Hematopoietic multipotent progenitor cell (in vitro differentiated cells): ENCODE measurements at regions not wholly inside any gene's neighbourhood (a gene's known extent, or its start where the extent isn't known, plus 50 kb on each side); places are given as distances from the start of the nearest gene placed in this dataset.
"Not testable (repeated sequence)": the region's sequence is repeated elsewhere in the genome, so short reads cannot be mapped to it uniquely, and the experiment has no call there.

Experiments
- DNase-seq, 3 donors: peaks; one replicate each; pipeline ENCODE4 v3.0.0-alpha.2; 2011 to 2015; ENCODE audit warnings: low read depth in 2 of 3, low spot score in 2 of 3

DNA sequence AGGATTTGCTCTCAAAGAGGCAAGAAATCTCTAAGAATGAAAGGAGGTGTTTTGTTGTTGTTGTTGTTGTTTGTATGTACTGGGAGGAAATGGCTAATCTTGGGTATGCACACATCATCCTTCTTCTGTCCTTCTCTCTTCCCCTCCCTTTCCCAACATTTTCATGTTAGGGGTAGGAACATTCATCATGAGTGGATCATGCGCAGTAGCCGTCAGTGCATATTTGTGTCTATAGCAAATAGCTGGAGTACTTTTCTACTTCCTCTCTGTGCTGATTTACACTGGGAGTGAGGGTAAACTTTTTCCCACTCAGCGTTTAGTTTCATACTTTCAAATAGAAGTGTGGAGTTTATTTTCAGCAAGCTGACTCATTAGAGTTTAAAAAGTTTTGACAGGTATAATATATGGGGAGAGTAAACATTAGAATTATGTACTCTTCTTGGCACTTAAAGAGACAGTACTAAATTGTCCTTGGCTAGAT lies 80.5 kb upstream of the PRKG1 start:
- no peak for DNase-seq

DNA sequence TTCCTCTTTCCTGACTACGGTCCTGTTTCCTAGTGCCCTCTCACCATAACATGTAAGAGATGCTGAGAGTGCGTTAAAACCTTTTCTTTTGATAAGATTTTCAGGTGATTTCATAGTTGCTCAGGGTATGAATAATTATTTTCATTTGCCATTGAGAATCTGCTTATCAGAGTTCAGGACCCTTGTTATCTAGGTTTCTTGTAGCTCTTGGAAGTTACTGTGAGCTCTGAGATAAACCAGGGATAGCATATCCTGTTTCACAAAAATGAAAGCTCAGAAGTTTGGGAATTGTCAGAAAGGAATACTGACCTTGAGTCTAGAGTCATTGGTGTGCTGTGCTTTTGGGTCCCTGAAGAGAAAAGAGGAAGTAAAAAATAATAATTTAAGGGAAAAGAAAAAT lies 76.8 kb upstream of the PRKG1 start:
- DNase-seq = no peak

DNA sequence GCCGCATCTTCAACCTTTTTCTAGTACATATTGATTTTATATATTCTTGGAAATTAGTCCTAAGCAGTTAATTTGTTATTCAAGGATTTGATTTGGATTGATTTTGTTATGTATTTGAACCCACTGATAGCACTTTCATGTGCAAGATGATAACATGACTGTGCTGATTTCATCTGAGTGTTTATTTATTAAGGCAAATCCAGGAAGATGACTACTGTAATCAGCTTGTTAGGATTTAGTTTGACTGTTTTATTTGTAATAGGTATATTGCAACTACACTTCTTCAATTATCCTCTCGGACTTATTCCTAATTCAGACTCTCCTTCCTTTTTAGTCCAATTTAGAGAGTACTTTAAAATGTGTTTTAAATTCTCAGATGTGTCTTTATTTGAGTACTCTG lies 75.1 kb upstream of the PRKG1 start:
- DNase-seq = no peak

DNA sequence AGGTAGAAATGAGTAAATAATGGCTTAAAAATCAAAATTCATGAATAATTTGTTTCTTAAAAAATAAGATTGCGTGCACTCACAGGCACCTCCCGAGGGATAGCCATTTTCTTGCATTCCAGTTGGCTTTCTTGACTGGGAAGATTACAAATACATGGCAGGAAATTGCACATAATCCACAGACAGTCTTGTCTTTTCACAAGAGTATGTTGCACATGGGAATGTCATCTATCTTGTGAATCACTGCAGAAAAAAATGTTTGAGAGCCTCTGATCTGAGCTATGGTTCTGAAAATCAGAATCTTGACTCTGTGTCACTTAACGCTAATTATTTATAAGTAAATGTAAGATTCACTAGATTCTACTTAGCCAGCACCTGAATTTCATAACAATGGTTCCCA lies 74.1 kb upstream of the PRKG1 start:
- DNase-seq = no peak

DNA sequence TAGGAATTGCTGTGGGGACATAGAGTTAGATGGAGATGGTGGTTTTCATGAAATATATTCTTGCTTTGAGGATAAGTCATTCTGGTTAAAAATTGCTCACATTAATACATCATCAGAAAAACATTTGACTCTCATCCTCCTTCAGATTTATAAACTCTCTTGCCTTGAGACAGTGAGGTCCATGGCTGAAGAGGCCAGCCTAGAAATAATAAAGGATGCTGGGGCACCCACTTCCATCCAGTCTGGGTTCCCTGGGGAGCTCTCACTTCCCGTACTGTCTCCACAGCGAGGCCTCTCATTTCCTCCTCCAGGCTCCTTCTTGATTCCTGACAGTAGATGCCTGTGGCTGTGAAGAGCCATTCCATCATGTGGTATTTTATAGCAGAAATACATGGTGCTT lies 73.3 kb upstream of the PRKG1 start:
- no peak for DNase-seq

DNA sequence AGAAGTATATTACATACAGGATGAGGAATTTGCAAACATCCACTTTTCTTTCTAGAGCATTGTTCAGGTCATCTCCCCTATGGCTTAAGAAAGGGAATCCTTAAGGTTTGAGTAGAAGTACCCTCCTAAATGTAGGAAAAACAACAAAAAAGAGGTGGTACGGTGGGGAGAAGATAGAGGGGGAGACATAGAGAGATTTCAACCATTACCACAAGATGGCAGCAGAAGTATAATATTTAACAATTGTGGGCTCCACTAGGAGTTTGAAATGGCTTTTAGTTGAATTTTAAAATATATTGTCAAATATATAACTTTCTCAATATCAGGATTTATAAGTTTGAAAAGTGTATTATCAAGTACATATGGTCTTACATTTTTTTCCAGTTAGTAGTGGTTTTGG lies 72.7 kb upstream of the PRKG1 start:
- DNase-seq = peak in 1 of 3 donors; percentile 52

DNA sequence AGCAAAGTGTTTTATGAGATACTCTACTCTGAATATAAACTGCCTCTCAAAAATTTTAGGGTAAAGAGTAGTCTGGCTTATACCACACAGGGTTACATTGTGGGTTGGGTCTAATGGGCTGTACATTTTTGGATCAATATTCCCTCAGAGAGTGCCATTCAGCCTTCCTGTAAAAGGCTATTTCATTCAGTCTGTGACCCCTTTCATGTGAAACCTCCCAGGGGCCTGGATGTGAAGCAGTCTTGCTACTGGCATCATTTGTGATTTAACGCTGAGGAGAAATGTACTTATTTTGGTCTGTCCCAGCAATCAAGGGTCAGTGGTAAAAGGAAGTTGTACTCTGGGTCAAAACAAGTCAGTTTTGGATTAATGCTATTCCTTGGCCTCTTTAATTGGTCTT lies 71.8 kb upstream of the PRKG1 start:
- DNase-seq = no peak

DNA sequence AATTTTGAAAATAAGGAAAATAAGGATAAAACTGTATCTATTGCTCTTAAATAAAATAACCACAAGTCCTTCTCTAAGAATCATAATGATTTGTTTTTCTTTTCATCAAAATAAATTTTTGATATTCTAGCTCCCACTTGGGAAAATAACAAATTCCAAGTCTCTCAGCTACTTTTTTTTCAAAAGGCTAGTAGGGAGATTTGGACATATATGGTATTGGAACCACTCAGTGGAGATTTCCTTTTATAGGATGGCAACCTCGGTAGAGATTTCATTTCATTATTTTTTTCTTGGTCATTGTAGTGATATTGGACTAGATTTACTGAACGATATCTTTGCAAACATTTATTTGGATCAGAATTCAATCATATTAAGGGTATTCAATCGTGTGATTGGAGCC lies 69.5 kb upstream of the PRKG1 start:
- DNase-seq = no peak

DNA sequence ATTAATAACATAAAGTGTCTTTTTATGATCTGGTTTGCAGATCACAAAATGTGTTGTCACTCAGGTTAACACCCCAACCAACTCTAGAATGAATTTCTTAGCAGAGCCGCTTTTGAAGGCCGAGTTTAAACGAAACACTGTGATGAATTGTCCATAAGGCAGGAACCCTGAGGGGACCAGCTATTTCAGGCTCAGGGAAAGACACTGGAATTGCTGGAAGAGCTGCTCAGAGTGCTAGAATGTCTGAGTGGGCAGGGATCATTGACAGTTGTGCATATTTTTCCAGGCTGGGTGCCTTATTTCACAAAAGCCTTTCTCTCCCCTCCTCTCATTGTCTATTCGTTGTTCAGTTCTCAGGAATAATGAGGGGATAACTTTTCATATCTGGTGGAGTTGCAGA lies 68.7 kb upstream of the PRKG1 start:
- DNase-seq = no peak

DNA sequence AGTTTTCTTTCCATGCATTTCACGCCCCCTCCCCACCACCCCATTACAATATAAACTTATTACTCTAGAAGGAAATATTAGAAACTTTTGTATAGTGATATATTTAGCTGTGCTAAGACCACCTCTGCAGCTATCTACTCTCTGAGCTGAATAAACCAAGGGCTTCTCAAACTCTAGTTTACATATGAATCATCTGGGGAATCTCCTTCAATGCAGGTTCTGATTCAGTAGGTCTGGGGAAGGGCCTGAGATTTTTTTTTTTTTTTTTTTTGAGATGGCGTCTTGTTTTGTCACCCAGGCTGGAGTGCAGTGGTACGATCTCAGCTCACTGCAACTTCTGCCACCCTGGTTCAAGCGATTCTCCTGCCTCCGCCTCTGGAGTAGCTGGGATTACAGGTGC lies 67.6 kb upstream of the PRKG1 start:
- DNase-seq = no peak

DNA sequence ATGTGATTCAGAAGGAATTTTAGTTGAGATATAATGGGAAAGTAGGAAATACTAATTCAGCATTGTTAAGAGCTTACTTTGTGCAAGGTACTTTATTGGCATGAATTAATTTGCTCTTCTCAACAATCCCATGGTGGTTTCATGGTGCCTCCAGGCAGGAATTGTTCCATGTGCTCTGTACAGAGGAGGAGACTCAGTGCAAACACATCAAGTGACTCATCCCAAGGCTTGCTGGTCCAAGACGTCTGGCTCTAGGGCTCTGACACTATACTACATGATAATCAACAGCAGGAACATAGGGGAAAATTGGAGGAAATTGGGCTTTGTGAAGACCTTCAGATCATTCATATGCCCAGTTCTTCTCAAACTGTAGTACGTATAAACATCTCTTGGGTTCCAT lies 66.5 kb upstream of the PRKG1 start:
- no peak for DNase-seq

DNA sequence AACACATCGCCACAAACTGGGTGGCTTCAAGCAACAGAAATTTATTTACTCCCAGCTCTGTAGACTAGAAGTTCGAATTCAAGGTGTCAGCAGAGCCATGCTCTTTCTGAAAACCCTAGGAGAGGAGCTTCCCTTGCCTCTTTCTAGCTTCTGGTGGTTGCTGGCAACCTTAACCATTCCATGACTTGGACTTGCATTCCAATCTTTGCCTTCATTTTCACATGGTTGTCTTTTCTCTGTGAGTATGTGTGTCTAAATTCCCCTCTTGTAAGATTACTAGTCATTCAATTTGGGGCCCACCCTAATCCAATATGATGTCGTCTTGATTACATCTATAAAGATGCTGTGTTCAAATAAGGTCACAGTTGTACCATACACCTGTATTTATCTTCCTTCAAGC lies 65.9 kb upstream of the PRKG1 start:
- no peak for DNase-seq

DNA sequence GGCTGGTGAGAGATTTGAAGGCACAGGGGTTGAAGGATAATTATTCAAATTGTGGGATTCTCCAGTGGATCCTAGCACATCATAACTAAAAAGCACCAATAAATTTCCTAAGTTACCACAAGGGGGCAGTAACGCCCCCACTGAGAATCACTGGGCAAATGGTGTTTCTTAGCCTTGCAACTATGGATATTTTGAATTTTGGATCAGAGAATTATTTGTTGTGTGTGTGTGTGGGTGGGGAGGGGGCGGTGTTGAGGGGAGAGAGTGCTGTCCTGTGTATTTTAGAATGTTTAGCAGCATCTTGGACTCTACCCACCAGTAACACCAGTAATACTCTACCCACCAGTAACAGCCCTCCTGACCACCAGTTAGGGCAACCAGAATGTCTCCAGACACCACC lies 63.3 kb upstream of the PRKG1 start:
- peak in 2 of 3 donors; percentile 38 to 66 for DNase-seq

DNA sequence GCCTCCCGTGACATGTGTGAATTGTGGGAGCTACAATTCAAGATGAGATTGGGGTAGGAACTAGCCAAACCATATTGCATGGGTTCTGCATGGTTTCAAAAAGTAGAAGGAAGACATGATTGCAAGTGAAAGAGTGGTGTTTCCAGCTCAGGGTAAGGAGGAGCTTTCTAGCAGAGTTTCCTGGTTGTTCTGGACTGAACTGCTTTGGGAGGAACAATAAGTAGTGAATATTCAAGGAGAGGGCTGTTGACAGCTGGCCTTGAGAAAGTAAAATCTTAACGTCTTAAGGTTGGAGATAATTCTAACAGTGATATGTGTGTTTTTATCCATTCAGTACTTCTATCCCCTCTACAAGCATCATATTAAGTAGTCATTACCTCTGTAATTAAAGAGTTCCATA lies 62.2 kb upstream of the PRKG1 start:
- no peak for DNase-seq

DNA sequence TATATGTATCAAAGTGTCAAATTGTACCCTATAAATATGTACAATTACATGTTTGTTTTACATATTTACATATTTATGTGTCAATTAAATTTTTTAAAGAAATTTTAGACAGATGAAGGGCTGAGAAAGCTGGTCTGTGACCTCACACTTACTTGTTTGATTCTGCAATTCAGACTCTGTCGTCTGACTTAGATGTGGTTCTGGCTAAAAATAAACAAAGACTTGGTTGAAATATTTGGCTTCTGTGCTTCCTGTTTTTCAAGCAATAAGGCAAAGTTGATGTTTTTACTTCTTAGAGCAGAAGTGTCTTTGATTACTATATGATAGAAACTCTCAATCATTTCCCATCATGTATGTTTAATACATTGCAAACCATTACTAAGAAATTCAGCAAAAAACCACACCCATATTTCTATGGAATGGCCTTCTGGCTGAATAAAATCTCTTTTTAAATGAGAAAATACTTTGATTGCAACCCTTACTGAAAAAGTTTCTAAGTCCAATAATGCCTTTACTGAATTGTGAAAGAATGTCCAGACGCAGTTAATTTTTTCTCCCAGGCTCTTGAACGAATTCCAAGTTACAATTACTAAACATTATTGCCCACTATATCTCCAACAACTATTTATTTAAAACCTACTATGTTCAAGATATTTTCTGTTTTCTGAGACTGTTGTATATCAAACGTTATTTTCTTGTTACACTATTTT lies 59.5 kb upstream of the PRKG1 start:
- DNase-seq = peak in 1 of 3 donors; percentile 48

DNA sequence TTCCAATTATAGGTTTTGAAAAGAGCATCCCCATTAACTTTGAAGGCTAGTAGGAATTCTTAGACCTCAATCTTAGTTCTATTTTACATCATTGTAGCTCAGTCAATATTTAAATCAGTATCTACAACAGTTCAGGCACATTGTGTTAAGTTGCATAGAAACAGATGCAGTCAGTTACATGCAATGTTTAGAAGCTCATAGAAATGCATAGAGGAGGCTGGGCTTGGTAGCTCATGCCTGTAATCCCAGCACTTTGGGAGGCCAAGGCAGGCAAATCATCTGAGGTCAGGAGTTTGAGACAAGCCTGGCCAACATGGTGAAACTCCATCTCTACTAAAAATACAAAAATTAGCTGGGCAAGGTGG lies 58.9 kb upstream of the PRKG1 start:
- not testable (repeated sequence) for DNase-seq

DNA sequence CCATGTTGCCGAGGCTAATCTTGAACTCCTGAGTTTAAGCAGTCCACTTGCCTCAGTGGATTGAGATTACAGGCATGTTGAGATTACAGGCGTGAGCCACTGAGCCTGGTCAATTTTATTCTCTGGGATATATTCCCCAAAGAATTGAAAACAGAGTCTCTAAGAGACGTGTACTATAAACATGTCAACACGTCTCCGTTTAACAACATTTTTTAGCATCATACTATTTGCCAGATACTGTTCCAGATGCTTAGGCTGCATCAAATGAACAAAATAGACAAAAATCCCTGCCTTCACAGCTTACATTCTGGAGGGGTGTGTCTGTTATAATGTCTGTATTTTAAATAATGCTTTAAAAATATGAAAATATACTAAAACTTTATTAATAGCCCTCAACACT lies 54.1 kb upstream of the PRKG1 start:
- no peak for DNase-seq

DNA sequence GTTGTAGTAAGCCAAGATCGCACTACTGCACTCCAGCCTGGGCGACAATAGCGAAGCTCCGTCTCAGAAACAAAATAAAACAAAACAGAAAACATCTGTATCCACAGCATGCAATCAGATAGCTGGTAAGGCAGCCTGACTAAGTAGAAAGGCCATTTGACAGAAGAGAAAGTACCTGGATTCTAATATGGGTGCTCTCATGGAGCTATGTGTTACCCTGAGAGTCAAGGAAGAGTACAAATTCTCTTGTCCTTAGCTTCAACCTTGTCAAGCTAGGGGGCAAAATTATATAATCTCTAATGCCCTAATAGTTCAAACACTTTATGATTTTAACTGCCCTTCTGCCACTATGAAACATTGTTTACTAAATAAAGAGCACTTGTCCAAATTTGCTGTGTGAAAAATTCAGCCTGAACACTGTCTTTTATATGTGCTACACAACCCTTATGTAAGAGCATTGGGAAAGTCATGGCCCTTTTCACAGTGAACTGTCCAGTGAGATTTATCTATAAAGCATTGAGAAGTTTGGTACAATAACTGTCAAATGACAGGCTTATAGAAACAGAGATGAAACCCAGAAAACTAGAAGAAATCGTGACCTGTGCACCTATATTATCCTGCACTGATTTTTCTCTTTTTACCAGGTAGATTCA lies 51.2 kb upstream of the PRKG1 start:
- DNase-seq = no peak

DNA sequence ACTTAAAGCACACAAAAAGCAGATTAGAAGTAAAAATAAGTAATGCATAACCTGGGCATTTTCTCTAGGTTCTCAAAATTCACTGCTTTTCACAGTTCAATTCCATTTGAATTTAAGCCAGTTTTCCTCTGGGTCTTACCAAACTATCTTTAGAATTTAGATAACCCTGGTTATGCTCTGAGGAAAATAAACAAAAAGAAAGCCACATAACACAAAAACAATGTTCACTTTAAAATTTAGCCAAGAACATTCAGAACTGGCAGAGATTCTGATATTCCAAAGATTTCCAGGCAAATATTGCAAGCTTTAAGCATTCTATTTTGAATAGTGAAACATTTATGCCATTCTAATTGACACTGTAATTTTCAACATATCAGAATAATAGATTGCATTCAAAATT lies 50.7 kb upstream of the PRKG1 start:
- DNase-seq = no peak
